Tibial nerve (tissue), 4 donors: ENCODE measurements at regions not wholly inside any gene's neighbourhood (a gene's known extent, or its start where the extent isn't known, plus 50 kb on each side); places are given as distances from the start of the nearest gene placed in this dataset.

Experiments used
- DNase-seq, 2 donors: peaks; one replicate each; pipeline ENCODE4 v3.0.0-alpha.2; 2019; ENCODE audit warnings: low spot score in 2 of 2
- H3K27ac ChIP-seq, 4 donors: fragments of 200-600 bp; sonication (generic) in 3 of 4; one replicate each; pipeline ENCODE4 v1.5.1; 2017 to 2019; ENCODE audit warnings: mild to moderate bottlenecking in 1 of 4
- H3K27me3 ChIP-seq, 2 donors: fragments of 200-600 bp; sonication (generic) in 1 of 2; one replicate each; pipeline versions ENCODE4 v1.5.1 to v1.6.0; 2017 to 2019
- H3K36me3 ChIP-seq, 3 donors: fragments of 200-600 bp; sonication (generic); one replicate each; pipeline ENCODE4 v1.5.1; 2018 to 2019
- H3K4me1 ChIP-seq, 4 donors: fragments of 200-600 bp; sonication (generic) in 3 of 4; one replicate each; pipeline ENCODE4 v1.5.1; 2017 to 2019
- H3K4me3 ChIP-seq, 4 donors: fragments of 200-600 bp; sonication (generic) in 3 of 4; one replicate each; pipeline ENCODE4 v1.5.1; 2017 to 2019; ENCODE audit warnings: mild to moderate bottlenecking in 1 of 4, moderate library complexity in 1 of 4
- H3K9me3 ChIP-seq, 4 donors: fragments of 200-600 bp; sonication (generic) in 3 of 4; one replicate each; pipeline ENCODE4 v1.5.1; 2017 to 2019
- EP300 ChIP-seq, 2 donors: sonication (generic); formaldehyde crosslinking; IDR thresholded peaks; one replicate each; pipeline ENCODE4 v1.6.1; 2017; ENCODE audit warnings: antibody characterized with exemption in 2 of 2, mild to moderate bottlenecking in 1 of 2
- POLR2A ChIP-seq, 2 donors: fragments of 450-650 bp; IDR thresholded peaks; one replicate each; pipeline ENCODE4 v1.6.1; 2017; ENCODE audit warnings: antibody characterized with exemption in 2 of 2, mild to moderate bottlenecking in 2 of 2, moderate library complexity in 2 of 2
- WGBS, 2 donors: methylation state at CpG; one replicate each; pipeline ENCODE4 v1.1.5; 2018; 5-methylcytosine and 5-hydroxymethylcytosine counted together
- TF ChIP-seq, protein P1 (sequence below), 5 experiments: fragments of 200-600 bp in 3 of 5; fragments of 450-650 bp in 2 of 5; sonication (generic) in 3 of 5; IDR thresholded peaks; one replicate each; pipeline ENCODE4 v1.5.1; 2016 to 2019; ENCODE audit warnings: antibody characterized with exemption in 5 of 5, mild to moderate bottlenecking in 3 of 5, moderate library complexity in 2 of 5

- 65 to 67% methylated on average over 9 of the region's 9 CpGs for WGBS, 2 donors
- H3K4me3 ChIP-seq, result no peak overlapping the region
- H3K9me3 ChIP-seq, result no peaks in the 10 kb centered on the region
- H3K27ac ChIP-seq, result no peak overlapping the region
- H3K27me3 ChIP-seq, result no peaks in the 10 kb centered on the region
- TF ChIP-seq, protein P1, sequence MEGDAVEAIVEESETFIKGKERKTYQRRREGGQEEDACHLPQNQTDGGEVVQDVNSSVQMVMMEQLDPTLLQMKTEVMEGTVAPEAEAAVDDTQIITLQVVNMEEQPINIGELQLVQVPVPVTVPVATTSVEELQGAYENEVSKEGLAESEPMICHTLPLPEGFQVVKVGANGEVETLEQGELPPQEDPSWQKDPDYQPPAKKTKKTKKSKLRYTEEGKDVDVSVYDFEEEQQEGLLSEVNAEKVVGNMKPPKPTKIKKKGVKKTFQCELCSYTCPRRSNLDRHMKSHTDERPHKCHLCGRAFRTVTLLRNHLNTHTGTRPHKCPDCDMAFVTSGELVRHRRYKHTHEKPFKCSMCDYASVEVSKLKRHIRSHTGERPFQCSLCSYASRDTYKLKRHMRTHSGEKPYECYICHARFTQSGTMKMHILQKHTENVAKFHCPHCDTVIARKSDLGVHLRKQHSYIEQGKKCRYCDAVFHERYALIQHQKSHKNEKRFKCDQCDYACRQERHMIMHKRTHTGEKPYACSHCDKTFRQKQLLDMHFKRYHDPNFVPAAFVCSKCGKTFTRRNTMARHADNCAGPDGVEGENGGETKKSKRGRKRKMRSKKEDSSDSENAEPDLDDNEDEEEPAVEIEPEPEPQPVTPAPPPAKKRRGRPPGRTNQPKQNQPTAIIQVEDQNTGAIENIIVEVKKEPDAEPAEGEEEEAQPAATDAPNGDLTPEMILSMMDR (IDR thresholded peaks at IDR 0.05), result no peak
- TF ChIP-seq POLR2A (IDR thresholded peaks at IDR 0.05) (no peak), EP300 (IDR thresholded peaks at IDR 0.05) (no peak)
- no peaks in the 10 kb centered on the region for H3K36me3 ChIP-seq
- DNase-seq, result no peak
- H3K4me1 ChIP-seq, result no peaks in the 10 kb centered on the region
Measured at GRCh38 chr2:59903994-59904544, 649.4 kb downstream of the BCL11A start.

- Histone ChIP-seq H3K27ac (no peak overlapping the region), H3K4me1 (no peaks in the 10 kb centered on the region), H3K27me3 (no peaks in the 10 kb centered on the region), H3K9me3 (no peaks in the 10 kb centered on the region), H3K36me3 (no peaks in the 10 kb centered on the region), H3K4me3 (no peak overlapping the region)
- 75 to 82% methylated on average over 6 of the region's 6 CpGs for WGBS, 2 donors
- no peak for DNase-seq
- TF ChIP-seq, protein P1 (IDR thresholded peaks at IDR 0.05), result no peak
- TF ChIP-seq POLR2A (IDR thresholded peaks at IDR 0.05), result no peak
- no peak for TF ChIP-seq EP300 (IDR thresholded peaks at IDR 0.05)
Measured at GRCh38 chr2:59900728-59901452, 652.6 kb downstream of the BCL11A start.

DNA sequence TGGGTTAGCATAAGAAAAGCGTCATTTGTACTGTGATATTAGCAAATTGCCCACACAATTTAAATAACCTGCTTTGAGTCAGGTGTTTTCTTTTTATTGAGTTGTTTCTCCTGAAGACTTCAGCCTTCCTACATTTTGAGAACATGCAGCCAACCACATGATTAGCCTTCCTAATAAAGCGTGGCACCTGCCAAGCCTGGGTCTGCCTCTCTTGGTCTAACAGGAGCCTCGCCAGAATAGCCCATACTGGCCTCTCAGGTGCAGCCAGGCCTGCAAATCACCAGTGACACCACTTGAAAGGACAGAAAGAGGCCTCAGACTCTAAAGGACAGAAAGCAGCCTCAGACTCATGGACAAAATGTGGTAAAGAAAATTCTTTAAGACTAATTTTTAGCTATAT, 653.8 kb downstream of the BCL11A start:
- Histone ChIP-seq H3K9me3 (no peaks in the 10 kb centered on the region), H3K36me3 (no peaks in the 10 kb centered on the region), H3K4me1 (no peaks in the 10 kb centered on the region), H3K27ac (no peak overlapping the region), H3K27me3 (no peaks in the 10 kb centered on the region), H3K4me3 (no peak overlapping the region)
- no peak for DNase-seq
- 83 to 84% methylated on average over 3 of the region's 3 CpGs for WGBS, 2 donors
- no peak for TF ChIP-seq EP300 (IDR thresholded peaks at IDR 0.05)
- TF ChIP-seq POLR2A (IDR thresholded peaks at IDR 0.05), result no peak
- TF ChIP-seq, protein P1 (IDR thresholded peaks at IDR 0.05), result no peak

DNA sequence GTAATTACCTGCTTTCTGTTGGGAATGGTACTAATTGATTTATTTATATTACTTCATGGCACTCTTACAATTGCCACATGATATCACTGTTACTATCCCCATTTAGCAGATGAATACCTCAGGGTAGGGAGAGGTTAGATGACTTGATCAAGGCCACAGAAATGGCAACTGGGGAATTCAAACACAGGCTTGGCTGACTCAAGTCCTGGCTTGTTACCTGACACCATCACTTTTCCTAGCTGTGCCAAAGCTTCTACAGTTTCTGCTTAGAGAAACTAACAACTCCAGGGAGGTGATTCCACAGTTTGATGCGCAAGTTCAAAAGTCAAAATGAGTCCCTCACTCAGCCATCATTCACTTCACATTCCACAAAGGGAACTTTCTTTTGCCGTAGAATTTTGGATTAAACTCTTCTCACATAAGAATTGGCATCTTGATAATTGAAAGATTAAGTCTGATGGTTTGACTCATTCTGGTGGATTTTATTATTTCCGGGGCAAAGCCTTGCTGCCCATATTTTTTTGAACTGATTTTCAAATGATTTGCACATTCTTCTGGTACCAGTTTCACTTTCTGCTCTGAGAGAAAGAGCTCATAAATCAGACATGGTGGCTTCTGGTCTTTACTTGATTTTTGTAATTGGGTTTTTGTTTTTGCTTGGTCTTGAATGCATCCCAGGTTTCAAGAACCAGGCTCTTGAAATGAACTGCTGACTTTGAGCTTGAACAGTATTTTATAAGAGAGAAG, 656.8 kb downstream of the BCL11A start:
- Histone ChIP-seq H3K4me3 (no peak overlapping the region), H3K27me3 (no peaks in the 10 kb centered on the region), H3K4me1 (no peaks in the 10 kb centered on the region), H3K9me3 (no peaks in the 10 kb centered on the region), H3K36me3 (no peaks in the 10 kb centered on the region), H3K27ac (no peak overlapping the region)
- WGBS, 2 donors, result 85 to 88% methylated on average over 3 of the region's 3 CpGs
- TF ChIP-seq POLR2A (IDR thresholded peaks at IDR 0.05) (no peak), EP300 (IDR thresholded peaks at IDR 0.05) (no peak)
- TF ChIP-seq, protein P1 (IDR thresholded peaks at IDR 0.05), result no peak
- no peak for DNase-seq

- Histone ChIP-seq H3K4me3 (no peak overlapping the region), H3K27me3 (no peaks in the 10 kb centered on the region), H3K9me3 (no peaks in the 10 kb centered on the region), H3K27ac (no peak overlapping the region), H3K36me3 (no peaks in the 10 kb centered on the region), H3K4me1 (no peaks in the 10 kb centered on the region)
- no peak for DNase-seq
- TF ChIP-seq, protein P1 (IDR thresholded peaks at IDR 0.05), result no peak
- no peak for TF ChIP-seq POLR2A (IDR thresholded peaks at IDR 0.05)
- no peak for TF ChIP-seq EP300 (IDR thresholded peaks at IDR 0.05)
- WGBS, 2 donors, result 83% methylated on average over 2 of the region's 2 CpGs
Measured at GRCh38 chr2:59893612-59894011, 659.8 kb downstream of the BCL11A start.
